A172 (cell line): ENCODE measurements at regions not wholly inside any gene's neighbourhood (a gene's known extent, or its start where the extent isn't known, plus 50 kb on each side); places are given as distances from the start of the nearest gene placed in this dataset.

ENCODE experiments used
- DNase-seq: peaks from one replicate; pipeline ENCODE4 v3.0.0-alpha.2; 2015; ENCODE audit warnings: low spot score

DNA sequence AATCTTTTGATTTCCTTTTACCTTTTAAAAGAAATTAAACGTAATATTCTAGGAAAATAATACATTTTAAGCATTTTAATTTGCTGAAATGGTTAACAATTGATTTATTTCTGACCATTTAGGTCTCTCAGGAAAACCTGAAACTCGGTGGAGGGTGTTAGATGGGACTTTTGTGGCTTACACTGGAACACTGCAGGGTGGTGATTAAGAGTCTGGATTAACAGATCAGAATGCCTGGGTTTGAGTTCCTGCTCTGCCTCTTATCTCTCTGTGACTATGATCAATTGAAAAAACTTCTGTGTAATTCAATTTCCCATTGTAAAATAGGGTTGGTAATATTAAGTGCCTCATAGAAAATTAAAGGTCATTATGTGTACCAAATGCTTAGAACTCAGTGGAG, 168.7 kb downstream of the UBE2E3 start:
- no peak for DNase-seq

DNA sequence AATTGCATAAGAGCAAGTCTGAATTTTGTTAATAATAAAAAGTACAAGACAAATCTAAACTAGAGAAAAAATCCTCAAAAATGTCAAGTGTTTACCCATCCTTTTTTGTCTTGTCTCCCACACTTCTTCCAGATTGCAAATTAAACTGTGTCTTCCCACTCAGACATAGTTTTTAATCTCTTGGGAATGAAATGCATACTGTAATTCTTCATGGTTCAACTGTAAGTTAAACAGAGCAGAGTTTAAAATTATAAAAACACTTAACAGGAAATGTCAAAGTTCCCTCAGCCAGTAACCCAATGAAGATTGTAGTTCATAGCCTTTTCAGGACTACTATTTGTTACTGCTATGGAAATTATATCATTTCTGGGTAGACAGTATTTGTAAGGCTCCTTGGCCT, 171.8 kb downstream of the UBE2E3 start:
- no peak for DNase-seq

DNA sequence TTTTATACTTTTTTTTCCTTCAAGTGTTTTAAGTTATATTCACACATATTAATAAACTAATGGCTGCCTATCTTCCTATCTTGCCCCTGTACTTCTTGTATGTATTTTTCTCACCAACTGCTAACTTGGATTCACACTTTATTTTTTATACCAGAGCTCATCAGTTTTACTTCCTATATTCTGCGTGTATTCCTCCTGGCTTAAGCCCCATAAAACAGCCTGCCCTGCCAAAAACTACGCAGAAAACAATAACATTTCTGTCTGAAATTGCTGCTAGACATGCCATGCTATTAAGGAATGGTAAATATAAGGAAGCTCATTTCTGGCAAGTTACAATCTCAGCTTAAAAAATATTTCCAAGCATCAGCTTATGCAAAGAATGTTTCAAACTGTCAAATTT, 172.3 kb downstream of the UBE2E3 start:
- no peak for DNase-seq

DNA sequence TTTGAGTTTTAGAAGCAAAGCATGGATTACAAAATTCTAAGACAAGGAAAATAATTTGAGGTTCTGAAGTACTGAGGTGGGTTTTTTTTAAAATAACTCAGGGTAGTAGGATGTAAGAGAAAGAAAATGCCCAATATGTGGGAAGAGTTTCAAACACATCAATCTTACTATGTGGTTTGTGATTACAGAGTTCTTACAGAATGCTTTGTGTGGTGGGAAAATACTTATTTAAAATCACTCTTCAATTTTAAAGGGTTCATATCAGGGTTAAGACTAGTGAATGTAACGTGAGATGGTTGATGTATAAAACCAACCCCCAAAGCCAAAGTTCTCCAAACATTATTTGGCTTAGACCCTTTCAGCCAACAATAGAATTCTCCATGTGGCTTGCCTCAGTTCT, 173.5 kb downstream of the UBE2E3 start:
- no peak for DNase-seq

DNA sequence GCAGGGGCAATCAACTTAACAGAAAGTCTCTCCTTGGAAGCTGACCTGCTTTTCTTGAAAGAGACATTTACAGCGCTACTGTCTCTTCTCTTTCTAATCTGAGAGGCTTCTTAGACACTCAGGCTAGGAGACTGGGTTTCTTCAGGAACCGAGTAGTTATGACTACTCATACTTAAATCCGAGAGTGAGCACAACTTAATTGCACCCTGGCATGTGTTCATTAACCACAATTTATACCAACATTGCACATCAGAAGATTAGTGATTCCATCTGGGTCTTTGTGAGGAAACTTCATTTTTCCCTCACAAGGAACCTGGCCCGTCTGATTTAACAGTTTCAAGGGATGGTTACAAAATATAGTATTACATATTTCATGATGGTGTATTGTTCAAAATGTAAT, 176.9 kb downstream of the UBE2E3 start:
- no peak for DNase-seq

DNA sequence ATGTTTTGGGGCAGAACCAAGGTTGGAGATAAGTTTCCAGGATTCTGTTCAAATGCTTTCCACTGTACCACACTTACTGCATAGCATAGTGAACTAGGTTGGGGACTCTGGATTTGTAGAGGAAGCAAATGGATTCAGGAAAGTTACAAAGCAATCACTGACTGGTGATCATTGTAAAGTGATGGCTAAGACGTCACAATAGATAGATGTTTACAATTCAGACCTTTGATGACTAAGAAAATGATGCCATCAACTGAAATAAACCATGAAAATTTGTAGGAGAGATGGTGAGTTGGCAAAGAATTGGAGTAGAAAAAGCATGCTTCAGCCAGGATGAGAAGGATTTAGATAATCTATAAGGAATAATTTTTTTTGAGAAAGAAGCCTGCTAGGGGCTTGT, 178.0 kb downstream of the UBE2E3 start:
- no peak for DNase-seq

DNA sequence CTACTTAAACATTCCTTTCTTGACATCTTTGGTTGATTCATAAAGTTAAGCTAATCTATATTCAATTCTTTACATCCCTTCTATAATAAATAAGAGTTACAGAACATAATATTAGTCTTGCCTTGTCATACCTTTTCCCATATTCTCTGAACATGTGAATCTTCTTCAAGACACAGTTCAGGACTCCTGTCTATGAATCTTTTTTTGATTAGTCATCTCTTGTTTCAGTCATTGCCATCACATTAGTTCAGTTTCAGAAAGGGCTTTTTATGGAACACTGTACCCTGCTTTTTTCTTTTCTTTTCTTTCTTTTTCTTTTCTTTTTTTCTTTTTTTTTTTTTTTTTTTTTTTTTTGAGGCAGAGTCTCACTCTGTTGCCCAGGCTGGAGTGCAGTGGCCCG, 181.2 kb downstream of the UBE2E3 start:
- no peak for DNase-seq

DNA sequence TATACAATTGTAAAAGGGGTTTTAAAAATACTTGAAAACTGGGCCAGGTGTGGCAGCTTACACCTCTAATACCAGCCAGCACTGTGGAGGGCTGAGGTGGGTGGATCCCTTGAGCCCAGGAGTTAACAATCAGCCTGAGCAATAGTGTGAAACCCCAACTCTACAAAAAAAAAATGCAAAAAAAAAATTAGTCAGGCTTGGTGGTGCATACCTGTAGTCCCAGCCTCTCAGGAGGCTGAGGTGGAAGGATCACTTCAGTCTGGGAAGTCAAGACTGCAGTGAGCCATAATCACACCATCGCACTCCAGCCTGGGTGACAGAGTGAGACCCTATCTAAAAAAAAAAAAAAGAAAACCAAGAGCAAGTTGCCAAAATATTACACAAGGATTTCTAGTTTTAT, 182.7 kb downstream of the UBE2E3 start:
- DNase-seq = no peak

DNA sequence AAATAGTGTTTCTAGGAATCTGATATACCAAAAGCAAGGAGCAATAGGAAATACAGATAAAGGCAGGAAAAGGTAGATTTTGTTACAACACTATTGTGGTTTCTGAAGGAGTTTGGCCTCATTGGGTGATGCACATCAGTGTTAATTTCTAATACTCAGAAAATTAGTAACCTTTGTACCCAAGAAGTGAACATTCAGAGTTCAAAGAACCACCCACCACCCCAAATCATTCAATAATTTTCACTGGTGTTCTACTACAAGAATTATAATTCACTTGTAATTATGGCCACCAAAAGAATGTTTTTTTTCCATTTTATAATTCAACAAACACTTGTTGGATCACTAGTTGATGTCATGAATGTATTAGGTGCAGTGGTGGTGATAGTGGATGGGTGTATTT, 183.3 kb downstream of the UBE2E3 start:
- no peak for DNase-seq

DNA sequence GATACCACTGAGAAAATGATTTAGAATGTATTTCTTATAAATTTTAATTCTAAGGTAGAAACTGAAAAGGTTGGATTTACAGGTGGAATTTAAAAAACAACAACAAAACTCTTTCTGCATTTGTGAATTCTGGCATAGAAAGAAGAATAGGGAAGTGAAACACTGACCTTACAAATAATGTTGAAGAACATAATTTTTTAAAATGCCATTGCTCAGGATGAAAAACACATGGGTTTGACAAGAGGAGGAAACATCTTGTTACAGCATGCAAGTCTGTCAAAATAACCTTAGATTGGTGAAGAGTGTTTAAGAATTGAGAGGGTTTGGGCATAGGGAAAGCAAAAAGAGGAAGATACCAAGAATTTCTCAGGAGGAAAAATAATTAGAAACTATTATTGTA, 184.3 kb downstream of the UBE2E3 start:
- no peak for DNase-seq

DNA sequence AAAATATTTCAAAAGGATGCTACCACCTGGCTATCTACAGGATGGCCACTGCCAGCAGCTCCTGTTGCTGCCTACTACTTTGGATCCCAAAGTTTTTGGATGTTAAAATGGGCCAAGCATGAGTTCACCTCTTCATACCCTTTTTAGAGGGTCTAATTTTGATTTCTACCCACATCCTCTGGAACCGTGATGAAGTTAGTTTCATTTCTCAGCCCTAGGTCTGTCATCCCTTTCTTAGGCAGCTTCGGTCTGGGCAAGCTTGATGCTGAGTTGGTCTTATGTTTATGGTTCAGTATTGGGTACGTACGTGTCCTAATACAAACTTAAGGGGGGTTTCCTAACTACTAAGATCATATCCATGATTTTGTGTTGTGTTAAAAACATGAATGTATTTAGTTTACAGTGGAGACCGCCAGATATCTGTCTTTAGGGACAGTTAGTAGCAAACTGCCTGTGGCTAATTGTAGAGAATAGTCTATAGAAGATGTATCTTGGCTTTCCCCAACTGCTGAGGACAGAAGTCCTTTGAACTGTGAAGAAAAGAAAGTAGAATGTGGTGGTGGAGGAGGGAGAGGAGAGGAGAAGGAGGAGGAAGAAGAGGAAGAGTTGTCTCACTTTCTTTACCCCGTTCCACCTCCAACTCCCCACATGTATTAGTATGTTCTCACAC, 184.9 kb downstream of the UBE2E3 start:
- no peak for DNase-seq

DNA sequence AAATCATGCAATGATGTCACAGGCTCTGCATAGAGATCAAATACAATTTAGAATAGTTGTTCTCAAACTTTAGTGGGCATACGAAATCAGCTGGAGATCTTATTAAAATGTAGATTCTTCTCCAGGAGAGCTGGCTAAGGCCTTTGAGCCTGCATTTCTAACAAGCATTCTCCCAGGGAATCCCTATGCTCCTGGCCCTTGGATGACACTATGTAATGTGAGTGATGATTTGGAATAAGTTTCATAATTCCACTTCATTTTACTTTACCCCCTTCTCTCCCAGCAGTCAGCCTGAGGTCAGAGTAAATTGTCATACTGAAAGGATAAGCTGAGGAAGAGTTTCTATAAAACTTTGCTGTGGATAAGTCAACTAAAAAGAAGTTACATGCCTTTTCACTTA, 189.1 kb downstream of the UBE2E3 start:
- no peak for DNase-seq

DNA sequence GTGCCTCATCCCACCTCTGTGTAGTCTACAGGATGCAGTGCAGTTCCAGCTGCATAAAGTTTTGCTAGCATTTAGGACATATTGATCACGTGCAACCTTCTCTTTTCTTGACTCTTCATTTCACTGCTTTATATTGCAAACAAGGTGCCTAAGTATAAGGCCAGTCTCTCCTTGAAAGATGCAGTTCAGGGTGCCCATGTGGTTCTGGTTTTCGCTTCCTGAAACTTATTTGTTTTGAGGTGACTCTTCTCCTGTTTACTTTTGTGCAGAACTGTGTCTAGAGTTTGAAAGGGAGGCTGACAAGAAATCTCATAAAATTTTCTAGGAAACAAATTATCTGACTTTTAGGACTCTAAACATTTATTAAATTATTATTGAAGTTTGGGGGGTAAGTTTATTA, 189.9 kb downstream of the UBE2E3 start:
- DNase-seq = no peak

DNA sequence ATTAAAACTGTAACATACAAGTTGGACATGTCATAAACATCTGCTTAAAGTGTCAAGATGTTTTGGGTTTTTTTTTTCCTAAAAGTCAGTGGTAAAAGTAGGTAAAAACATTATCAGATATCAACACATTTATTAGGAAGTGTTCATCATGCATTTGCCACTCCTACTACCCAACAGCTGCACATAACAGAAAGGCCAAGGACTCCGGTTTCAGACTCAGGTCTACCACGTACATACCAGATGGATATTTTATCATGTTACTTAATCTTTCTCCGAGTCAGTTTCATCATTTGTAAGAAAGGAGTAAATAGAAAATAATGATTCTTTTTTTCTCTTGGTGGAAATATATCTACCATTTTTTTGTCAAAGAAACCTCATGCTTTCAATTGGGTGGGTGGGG, 192.3 kb downstream of the UBE2E3 start:
- DNase-seq = no peak

DNA sequence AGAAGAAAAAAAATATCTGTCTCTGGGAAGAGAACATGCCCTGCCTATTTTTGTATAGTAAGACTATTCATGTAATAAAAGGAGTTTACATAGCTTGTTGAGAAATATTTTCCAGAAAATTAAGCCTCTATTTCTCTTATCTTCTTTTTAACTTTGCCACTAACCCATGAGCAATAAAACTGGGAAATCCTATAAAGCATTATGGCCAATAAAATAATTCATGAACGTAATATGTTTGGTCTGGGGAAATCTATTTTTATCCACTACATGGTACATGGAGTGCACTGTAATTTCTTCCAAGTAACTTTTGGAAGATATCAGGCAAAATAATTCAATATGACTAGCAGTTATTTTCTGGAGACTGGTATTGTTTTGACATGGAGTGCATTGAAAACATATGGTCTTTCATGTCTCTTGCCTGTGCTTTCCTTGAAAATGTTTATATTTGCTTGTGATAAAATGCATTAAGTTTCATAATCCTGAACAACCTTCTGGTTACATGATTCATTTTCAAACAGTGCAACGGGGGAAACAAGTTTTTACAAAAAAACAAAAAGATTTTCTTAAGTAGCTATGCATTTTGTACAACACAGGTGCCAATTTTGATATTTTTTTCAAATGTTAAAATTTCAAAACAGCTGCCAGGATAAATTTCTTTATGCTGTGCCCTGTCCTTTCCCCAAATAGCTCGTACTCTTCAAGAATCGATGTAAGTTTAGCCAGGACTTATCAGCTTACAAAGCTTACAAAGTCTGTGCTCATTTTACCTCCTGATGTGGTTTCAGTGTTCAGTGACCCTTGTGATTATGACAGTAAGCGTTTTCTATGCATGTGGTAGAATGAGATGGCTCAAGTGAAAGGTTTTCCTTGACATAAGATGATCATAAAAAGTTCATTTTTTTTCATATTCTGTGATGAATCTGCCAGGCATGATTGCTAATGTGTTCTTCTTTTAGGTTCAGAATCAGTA, 194.5 kb downstream of the UBE2E3 start:
- DNase-seq = no peak

DNA sequence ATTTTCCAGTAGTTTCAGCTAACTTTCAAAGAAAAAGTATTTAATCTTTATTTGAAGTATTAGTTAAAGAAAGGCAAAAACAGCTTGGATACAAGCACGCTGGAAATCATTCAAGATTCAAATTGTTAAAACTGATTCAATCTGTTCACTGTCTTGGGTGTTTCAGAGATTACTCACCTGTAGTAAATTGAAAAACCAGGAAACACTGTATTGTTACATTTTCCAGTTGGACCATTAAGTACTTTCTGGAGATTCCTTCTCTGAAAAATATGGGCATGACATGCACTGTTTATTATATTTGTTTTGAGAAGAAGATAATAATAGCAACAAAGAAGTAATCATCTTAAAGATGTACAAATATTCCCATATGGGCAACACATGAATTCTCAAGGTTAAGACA, 196.1 kb downstream of the UBE2E3 start:
- DNase-seq = no peak

DNA sequence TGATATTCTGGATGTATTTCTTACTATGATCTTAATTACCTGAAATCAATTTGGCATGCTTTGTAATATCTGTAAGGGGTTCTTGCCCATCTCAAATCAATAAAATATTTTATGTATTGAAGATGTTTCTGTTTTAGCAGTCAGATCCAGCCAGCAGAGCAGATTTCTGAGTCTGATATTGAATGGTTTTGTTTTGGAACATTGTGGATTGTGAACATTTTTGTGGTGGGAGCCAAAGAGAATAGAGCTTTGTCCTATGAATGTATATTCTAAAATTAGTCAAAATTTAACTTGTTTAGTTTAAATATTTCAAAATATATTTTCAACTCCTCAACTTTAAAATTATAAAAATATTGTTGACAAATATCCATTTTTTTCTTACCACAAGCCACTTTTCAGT, 197.0 kb downstream of the UBE2E3 start:
- no peak for DNase-seq

DNA sequence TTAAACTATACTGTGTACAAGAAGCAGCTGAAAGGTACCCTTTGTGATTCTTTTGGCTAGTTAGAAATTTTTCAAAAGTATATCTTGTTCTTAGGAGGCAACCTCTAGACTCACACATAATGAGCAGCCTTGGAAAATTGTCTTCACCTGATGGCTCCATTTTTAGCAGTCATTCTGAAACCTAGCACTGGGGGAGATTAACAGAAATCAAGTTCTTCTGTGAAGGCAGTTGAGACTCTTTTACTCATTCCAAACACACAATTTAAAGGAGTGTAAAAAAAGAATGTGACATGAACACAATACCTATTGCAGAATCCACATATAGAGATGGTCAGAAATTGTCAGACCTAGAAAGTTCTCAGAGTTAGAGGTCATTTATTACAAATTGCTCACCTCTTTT, 197.7 kb downstream of the UBE2E3 start:
- no peak for DNase-seq

DNA sequence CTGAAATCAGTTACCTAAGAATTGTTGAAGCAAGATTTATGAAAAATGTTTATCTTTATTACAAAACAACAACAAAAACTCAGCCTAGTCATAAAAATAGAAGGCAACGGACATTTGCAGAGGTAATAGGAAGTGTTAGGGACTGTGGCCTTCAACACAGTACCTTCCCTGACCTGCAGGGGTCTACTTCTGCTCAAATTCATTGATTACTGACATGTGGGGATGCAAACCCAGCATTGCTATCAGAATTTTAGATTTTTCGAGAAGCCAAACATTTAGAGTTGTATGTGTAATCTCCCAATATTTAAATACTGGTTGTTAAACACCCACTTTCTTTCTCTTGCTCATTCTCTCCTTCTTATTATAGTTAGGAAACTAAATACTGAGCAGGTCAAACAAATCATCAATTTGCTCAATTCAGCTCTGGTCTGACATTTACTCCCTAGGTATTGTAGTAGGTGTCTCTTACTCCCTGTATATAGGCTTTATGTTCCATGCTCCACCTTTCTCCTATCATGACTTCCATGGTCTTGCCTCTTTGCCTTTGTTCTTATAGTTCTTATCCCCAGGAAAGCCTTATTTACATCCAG, 198.5 kb downstream of the UBE2E3 start:
- DNase-seq = peak; percentile 14

DNA sequence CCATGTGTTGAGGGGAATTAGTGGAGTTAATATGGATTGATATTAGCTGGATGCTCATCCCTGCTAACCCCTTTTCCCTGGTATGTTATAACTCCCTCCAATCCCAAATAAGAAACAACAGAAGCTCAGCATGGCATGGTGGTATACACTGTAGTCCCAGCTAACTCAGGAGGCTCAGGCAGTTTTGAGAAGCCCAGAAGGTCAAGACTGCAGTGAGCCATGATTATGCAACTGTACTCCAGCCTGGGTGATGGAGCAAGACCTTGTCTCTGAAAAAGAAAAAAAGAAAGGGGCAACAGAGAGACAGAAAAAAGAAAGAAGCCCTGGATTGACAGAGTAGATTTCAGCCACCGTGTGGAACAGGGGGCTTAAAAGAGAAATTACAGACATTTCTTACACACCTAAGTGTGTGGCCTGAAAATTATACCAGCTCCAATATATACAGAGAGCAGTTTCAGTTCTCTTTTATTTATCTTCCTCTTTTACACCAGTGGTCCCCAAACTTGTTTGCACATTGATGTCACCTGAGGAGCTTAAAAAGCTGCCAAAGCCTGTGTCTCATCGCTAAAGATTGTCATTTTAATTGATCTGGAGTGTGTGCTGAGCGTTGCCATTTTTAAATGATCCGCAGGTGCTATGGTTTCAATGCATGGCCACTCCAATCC, 203.6 kb downstream of the UBE2E3 start:
- DNase-seq = no peak

DNA sequence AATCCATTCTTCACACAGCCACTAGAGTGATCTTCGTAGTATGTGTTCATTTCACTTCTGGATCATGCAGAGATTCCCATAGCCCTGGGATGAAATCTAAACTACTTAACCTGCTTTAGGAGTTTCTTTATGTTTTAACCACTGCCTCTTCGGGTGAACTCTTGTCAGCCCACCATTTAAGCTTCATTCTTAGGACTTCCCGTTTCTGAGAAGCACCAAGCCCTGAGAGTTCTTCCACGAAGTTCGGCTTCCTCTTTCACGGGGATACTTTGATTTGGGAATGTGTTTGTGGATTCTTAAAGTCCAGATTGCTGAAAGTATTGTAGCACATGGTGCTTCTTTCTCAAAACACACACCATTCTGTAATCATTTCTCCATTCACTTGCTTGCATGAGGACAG, 205.0 kb downstream of the UBE2E3 start:
- DNase-seq = no peak

DNA sequence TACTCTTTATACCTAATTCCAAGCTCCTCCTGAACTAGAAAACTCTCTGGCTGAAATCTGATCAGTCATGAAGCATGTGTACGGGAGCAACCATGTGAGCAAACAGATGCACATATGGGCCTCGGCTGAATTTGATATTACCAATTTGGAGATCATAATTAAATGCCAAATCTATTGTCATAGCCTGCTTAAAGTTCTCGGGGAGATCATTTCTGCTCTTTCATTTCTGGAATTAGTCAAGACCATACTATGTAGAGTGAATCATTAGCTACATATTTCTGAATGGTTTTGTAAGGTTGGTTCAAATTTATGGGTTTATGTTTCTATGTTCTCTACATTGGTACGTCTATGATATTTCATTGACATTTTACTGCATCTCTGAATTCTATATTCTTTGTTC, 205.5 kb downstream of the UBE2E3 start:
- no peak for DNase-seq
